RWPE1 (cell line): ENCODE measurements at regions not wholly inside any gene's neighbourhood (a gene's known extent, or its start where the extent isn't known, plus 50 kb on each side); places are given as distances from the start of the nearest gene placed in this dataset.

Experiments used
- CTCF ChIA-PET: fragments of 350-600 bp; sonication (Branson Sonifier 250); formaldehyde crosslinking; extraction: SDS; loops from one replicate; lab custom pipeline; 2021; lab: Yijun Ruan, JAX
- POLR2A ChIA-PET: fragments of 400-600 bp; formaldehyde crosslinking; extraction: SDS; loops from one replicate; lab custom pipeline; 2020; ENCODE audit warnings: antibody characterized with exemption; ENCODE audit not compliant: low non-redundant PET; lab: Yijun Ruan, JAX
- DNase-seq: peaks from one replicate; pipeline ENCODE4 v3.0.0; 2012; ENCODE audit warnings: low spot score
- H3K27ac ChIP-seq: fragments of 450-650 bp; 2 replicates; pipeline ENCODE4 v1.5.1; 2017
- TF ChIP-seq, protein P1 (sequence below): fragments of 450-650 bp; conservative IDR thresholded peaks from 2 replicates; pipeline ENCODE4 v1.5.1; 2017; ENCODE audit warnings: low read depth, mild to moderate bottlenecking

DNA sequence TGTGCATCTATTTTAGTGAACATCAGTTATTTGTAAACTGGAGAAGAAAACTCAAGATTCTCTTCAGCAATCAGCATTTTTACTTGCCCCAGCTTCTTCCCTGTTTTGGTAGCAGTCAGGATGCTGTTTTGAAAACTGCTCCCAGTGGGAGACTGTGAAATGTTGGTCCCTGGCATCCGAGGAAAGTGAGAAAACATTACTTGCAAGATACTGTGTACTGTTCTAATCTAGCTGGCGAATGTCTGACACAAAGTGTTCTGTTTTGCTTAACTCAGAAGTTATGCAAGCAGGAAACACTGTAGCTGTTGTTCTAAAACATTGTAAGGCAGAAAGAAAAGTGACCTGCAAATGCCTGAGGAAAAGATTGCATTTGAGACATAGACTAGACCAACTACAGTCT, 171.8 kb upstream of the POM121L12 start:
- ChIA-PET POLR2A (no interaction called here), CTCF (interaction anchor here (0.6 kb wide), 1 partner anchor 373 kb away, joined by 3 read pairs; no protein-coding TSS in a partner anchor)
- no peak overlapping the region for H3K27ac ChIP-seq
- TF ChIP-seq, protein P1, sequence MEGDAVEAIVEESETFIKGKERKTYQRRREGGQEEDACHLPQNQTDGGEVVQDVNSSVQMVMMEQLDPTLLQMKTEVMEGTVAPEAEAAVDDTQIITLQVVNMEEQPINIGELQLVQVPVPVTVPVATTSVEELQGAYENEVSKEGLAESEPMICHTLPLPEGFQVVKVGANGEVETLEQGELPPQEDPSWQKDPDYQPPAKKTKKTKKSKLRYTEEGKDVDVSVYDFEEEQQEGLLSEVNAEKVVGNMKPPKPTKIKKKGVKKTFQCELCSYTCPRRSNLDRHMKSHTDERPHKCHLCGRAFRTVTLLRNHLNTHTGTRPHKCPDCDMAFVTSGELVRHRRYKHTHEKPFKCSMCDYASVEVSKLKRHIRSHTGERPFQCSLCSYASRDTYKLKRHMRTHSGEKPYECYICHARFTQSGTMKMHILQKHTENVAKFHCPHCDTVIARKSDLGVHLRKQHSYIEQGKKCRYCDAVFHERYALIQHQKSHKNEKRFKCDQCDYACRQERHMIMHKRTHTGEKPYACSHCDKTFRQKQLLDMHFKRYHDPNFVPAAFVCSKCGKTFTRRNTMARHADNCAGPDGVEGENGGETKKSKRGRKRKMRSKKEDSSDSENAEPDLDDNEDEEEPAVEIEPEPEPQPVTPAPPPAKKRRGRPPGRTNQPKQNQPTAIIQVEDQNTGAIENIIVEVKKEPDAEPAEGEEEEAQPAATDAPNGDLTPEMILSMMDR, result no peak
- no peak for DNase-seq

DNA sequence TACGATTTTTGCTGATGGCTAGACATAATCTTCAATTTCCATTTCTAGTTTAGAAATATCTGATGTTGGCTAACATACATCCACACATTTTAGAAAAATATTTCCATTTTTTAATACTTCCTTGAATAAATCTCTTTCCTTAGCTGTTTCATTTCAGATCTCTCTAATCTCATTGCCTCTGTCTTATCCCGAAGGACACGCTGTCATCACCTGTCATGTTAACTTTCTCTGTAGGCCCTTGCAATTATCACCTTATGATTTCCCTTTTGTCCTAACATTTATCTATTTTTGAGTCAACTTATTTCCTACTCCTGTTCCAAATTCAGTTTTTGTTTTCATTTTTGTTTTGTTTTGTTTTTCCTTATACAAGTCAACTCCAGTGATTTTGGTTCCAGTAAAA, 173.1 kb upstream of the POM121L12 start:
- ChIA-PET CTCF (no interaction called here), POLR2A (no interaction called here)
- TF ChIP-seq, protein P1, result no peak
- no peak for DNase-seq
- H3K27ac ChIP-seq, result no peak overlapping the region

DNA sequence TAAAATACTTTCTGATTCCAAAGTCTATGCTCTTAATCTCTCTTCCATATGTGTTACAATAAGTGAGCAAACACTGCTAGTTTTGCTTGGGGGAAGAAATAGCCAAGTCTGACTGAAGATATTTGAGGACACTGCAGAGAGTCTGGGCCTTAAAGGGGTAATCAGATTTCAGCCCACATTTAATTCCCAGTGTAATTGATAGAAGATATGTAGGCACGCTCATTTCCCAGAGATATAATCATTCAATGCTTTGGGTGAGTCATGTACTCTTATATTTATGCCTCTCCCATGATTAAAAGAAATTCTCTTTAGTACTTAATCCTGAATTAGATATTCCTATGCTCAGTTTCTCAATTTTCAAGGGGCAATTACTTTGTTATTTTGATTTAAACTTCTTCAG, 178.1 kb upstream of the POM121L12 start:
- POLR2A ChIA-PET, result no interaction called here
- TF ChIP-seq, protein P1, result no peak
- CTCF ChIA-PET, result no interaction called here
- H3K27ac ChIP-seq, result no peak overlapping the region
- DNase-seq, result no peak

DNA sequence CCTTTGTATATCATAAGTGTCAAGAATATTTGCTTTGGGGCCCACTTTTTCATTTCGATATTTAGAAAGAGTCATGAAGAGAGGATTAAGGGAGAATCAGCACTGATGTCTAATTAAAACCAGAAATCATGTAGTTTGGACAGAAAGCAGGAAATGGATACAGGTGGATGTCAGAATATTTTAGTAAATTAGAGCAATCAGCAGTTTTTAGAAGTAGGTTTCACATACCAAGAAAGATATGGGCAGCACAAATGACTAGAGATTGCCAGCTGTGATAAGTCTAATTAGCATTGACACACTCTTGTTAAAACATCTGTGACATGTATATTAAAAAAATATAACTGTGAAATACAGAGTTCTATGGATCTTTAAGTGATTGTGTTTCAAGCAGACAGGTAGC, 180.8 kb upstream of the POM121L12 start:
- TF ChIP-seq, protein P1, result no peak
- ChIA-PET POLR2A (no interaction called here), CTCF (no interaction called here)
- H3K27ac ChIP-seq, result no peak overlapping the region
- DNase-seq, result no peak

DNA sequence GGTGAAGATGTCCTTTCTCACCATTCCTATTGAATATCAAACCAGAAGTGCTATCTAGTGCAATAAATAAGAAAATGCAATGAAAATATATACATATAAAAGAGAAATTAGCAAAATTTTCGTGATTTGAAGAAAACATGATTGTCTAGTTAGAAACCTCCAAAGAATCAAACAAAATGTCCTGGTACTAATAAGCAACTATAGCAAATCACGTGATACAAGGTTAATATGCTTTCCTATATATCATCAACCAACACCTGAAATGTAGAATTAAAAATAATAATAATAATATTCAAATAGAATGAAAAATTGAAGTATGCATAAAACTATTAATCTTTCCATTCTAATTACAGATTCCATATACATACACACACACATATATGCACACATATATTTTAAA, 183.9 kb upstream of the POM121L12 start:
- POLR2A ChIA-PET, result no interaction called here
- TF ChIP-seq, protein P1, result no peak

DNA sequence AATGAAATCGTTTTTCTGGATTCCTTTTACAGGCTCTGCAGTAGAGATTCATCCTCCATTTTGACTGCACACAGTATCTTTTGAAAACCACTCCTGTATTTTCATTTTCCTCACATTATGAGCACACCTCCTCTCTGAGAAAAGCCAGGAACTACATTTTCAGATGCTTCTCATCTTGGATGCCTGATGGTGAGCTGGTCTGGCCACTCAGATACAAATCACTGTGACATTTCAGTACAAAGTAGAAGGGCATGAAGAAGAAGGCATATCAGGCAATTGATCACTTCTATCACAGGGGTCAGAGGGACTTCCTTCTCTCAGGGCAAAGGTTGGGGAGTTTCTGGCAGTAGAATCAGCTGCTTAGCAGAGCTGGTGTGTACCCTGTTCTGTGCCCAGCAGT, 192.0 kb upstream of the POM121L12 start:
- ChIA-PET CTCF (no interaction called here), POLR2A (no interaction called here)

More for the DNA sequence above, 183.9 kb upstream of the POM121L12 start:
- no peak for DNase-seq
- no peak overlapping the region for H3K27ac ChIP-seq
- CTCF ChIA-PET, result no interaction called here

More for the DNA sequence above, 192.0 kb upstream of the POM121L12 start:
- H3K27ac ChIP-seq, result no peak overlapping the region
- DNase-seq, result no peak
- TF ChIP-seq, protein P1, result no peak
